ENCODE measurements at regions not wholly inside any gene's neighbourhood (a gene's known extent, or its start where the extent isn't known, plus 50 kb on each side); places are given as distances from the start of the nearest gene placed in this dataset.
"Not testable (repeated sequence)": the region's sequence is repeated elsewhere in the genome, so short reads cannot be mapped to it uniquely, and the experiment has no call there.

DNA sequence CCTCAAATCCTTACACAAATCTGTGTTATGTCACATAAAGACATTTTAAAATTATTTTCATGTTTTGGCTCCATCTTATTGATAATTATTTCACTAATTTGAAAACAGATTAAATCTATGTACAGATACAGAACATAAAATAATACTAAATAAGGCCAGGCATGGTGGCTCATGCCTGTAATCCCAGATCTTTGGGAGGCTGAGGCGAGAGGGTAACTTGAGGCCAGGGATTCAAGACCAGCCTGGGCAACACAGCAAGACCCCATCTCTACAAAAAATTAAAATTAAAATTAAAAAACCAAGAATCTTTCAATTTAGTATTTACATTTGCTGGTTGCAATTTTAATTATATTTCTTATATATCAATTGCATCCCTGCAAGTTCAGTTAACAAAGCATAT, 246.4 kb upstream of the MKLN1 start:
- ATAC-seq (no peak), DNase-seq (no peak)
- Histone ChIP-seq H3K4me1 (peaks cover 0 to 20% (median 7%) of the 10 kb centered on the region in 4 donors), H3K27ac (no peak overlapping the region), H3K4me3 (no peak overlapping the region), H3K9me3 (no peaks in the 10 kb centered on the region), H3K36me3 (no peaks in the 10 kb centered on the region), H3K27me3 (no peaks in the 10 kb centered on the region)
- WGBS (ENCODE audit: insufficient coverage, low coverage, low lambda C conversion rate, missing lambda C conversion rate), result 86% methylated on average over 1 of the region's 1 CpG
- intact Hi-C loops (cut with DNase I), result no loop called here
- TF ChIP-seq, protein P1, sequence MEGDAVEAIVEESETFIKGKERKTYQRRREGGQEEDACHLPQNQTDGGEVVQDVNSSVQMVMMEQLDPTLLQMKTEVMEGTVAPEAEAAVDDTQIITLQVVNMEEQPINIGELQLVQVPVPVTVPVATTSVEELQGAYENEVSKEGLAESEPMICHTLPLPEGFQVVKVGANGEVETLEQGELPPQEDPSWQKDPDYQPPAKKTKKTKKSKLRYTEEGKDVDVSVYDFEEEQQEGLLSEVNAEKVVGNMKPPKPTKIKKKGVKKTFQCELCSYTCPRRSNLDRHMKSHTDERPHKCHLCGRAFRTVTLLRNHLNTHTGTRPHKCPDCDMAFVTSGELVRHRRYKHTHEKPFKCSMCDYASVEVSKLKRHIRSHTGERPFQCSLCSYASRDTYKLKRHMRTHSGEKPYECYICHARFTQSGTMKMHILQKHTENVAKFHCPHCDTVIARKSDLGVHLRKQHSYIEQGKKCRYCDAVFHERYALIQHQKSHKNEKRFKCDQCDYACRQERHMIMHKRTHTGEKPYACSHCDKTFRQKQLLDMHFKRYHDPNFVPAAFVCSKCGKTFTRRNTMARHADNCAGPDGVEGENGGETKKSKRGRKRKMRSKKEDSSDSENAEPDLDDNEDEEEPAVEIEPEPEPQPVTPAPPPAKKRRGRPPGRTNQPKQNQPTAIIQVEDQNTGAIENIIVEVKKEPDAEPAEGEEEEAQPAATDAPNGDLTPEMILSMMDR (IDR thresholded peaks at IDR 0.05), result no peak
- no peak for TF ChIP-seq POLR2A (IDR thresholded peaks at IDR 0.05)

DNA sequence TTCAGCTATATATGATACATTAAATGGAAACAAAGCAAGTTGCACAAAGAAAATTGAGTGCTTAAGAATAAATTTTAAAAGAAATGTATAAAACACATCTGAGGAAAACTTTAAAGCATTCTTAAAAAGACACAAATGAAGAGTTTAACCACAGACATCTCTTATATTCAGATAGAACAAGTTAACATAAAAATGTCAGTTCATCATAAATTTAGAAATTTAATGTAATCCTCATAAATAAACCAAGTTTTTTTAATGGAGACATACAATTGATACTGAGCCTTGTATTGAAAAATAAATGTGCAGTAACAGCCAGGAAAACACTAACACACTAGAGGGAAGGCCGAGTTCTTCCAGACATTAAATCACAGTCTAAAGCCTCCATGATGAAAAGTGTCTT, 243.9 kb upstream of the MKLN1 start:
- no peak for DNase-seq
- Histone ChIP-seq H3K36me3 (no peaks in the 10 kb centered on the region), H3K4me1 (peaks cover 0 to 29% (median 1%) of the 10 kb centered on the region in 4 donors), H3K9me3 (no peaks in the 10 kb centered on the region), H3K27me3 (no peaks in the 10 kb centered on the region), H3K4me3 (no peak overlapping the region), H3K27ac (no peak overlapping the region)
- WGBS (ENCODE audit: insufficient coverage, low coverage, low lambda C conversion rate, missing lambda C conversion rate), result no CpG with 5 or more reads among the region's 1 CpG
- intact Hi-C loops (cut with DNase I), result no loop called here
- no peak for ATAC-seq
- TF ChIP-seq, protein P1 (IDR thresholded peaks at IDR 0.05), result no peak
- no peak for TF ChIP-seq POLR2A (IDR thresholded peaks at IDR 0.05)

DNA sequence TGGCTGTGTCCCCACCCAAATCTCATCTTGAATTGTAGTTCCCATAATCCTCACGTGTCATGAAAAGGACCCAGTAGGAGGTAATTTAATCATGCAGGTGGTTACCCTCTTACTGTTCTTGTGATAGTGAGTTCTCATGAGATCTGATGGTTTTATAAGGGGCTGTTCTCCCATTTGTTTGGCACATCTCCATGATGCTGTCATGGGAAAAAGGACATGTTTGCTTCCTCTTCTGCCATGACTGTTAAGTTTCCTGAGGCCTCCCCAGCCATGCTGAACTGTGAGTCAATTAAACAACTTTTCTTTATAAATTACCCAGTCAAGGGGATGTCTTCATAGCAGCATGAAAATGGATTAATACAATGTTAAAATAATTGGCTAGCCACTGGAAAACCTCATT, 243.3 kb upstream of the MKLN1 start:
- H3K9me3 ChIP-seq; DNase-seq; H3K36me3 ChIP-seq; H3K27me3 ChIP-seq; ATAC-seq; H3K27ac ChIP-seq; intact Hi-C loops (cut with DNase I); H3K4me3 ChIP-seq: not testable (repeated sequence)
- 88% methylated on average over 1 of the region's 1 CpG for WGBS (ENCODE audit: insufficient coverage, low coverage, low lambda C conversion rate, missing lambda C conversion rate)
- H3K4me1 ChIP-seq, result peaks cover 0 to 35% (median 2%) of the 10 kb centered on the region in 4 donors

DNA sequence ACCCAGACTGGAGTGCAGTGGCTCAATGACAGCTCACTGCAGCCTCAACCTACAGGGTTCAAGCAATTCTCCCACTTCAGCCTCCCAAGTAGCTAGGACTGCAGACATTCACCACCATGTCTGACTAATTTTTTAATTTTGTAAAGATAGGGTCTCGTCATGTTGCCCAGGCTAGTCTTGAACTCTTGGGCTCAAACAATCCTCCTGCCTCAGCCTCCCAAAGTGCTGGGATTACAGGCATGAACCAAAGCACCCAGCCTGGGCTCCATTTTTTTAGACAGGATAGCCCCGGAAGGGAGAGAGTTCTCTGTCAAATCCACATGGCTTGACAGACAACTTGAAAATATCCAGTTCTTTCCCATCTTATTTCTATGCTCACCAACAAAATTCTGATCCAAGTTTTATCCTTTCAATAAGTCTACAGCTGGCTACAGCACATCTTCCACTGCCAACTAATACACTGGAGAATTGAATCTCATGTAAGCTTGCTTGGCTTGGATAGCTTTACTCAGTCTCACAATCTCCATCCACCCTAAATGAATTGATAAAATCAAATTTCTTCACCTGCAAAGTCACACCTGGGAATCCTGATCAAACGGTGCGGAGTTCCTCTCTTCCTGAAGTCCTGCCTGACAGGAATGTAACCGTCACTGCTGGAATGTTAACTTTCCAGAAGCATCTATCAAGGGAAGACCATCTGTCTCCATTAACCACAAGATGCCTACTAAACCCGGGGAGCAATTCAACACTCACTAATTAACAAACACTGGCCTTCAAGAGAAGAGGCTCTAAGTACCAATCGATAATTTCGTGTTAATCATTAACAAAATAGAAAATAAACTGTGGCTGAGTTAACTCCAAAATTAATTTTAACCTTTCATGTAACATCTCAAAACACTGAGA, 239.7 kb upstream of the MKLN1 start:
- 23% methylated on average over 8 of the region's 8 CpGs for WGBS (ENCODE audit: insufficient coverage, low coverage, low lambda C conversion rate, missing lambda C conversion rate)
- H3K4me3 ChIP-seq, result peak overlapping the region in 2 of 3 donors; percentile 20 to 35
- no peaks in the 10 kb centered on the region for H3K9me3 ChIP-seq
- H3K4me1 ChIP-seq, result peaks cover 0 to 55% (median 2%) of the 10 kb centered on the region in 4 donors
- no peak for DNase-seq
- intact Hi-C loops (cut with DNase I), result no loop called here
- no peaks in the 10 kb centered on the region for H3K27me3 ChIP-seq
- no peaks in the 10 kb centered on the region for H3K36me3 ChIP-seq
- peak; percentile 52 to 70 (median 58) for ATAC-seq
- peak overlapping the region in 2 of 3 donors; percentile 36 to 43 for H3K27ac ChIP-seq
- no peak for TF ChIP-seq POLR2A (IDR thresholded peaks at IDR 0.05)
- TF ChIP-seq, protein P1 (IDR thresholded peaks at IDR 0.05), result no peak

DNA sequence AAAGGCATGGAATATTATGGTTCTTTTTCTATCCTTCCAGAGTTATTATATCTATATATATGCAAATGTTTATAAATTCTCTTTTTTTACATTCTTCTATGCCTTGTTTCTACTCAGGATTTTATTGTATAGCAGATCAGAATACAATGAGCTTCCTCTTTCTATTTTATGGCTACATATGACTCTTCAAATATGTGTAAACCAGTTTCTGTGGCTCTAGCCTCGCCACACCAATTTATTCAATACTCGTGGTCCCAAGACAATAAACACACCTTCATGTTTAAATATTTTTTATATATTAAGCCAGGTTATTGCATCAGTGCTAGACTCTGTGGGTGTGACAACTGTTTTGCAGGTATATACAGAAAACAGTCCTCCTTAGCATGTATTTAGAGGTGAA, 237.5 kb upstream of the MKLN1 start:
- no peak for ATAC-seq
- Histone ChIP-seq H3K9me3 (no peaks in the 10 kb centered on the region), H3K27ac (no peak overlapping the region), H3K36me3 (no peaks in the 10 kb centered on the region), H3K4me1 (peaks cover 0 to 55% (median 2%) of the 10 kb centered on the region in 4 donors), H3K4me3 (no peak overlapping the region), H3K27me3 (no peaks in the 10 kb centered on the region)
- 68% methylated on average over 2 of the region's 2 CpGs for WGBS (ENCODE audit: insufficient coverage, low coverage, low lambda C conversion rate, missing lambda C conversion rate)
- TF ChIP-seq, protein P1 (IDR thresholded peaks at IDR 0.05), result no peak
- DNase-seq, result no peak
- intact Hi-C loops (cut with DNase I), result no loop called here
